OCI-LY7 (cell line): ENCODE measurements at regions not wholly inside any gene's neighbourhood (a gene's known extent, or its start where the extent isn't known, plus 50 kb on each side); places are given as distances from the start of the nearest gene placed in this dataset.

Experiments used
- CTCF ChIP-seq: fragments of 200-600 bp; sonication (generic); conservative IDR thresholded peaks from 2 replicates; pipeline ENCODE4 v1.5.1; 2014; ENCODE audit warnings: mild to moderate bottlenecking, antibody characterized with exemption, low read length, moderate library complexity, mixed read lengths
- EZH2phosphoT487 ChIP-seq: fragments of 200-600 bp; sonication (generic); IDR thresholded peaks from 2 replicates; pipeline ENCODE4 v1.6.1; 2018; ENCODE audit warnings: low read depth, borderline replicate concordance, mild to moderate bottlenecking, mixed run types, antibody characterized with exemption, low read length, moderate library complexity, mixed read lengths

- no peak for TF ChIP-seq EZH2phosphoT487
- no peak for TF ChIP-seq CTCF
Measured at GRCh38 chr2:160702754-160703153, 209.1 kb upstream of the RBMS1 start.
